C4-2B (cell line): ENCODE measurements at regions not wholly inside any gene's neighbourhood (a gene's known extent, or its start where the extent isn't known, plus 50 kb on each side); places are given as distances from the start of the nearest gene placed in this dataset.

Experiments
- CTCF ChIP-seq: fragments of 450-650 bp; conservative IDR thresholded peaks from 2 replicates; pipeline ENCODE4 v1.5.1; 2017; ENCODE audit warnings: mild to moderate bottlenecking
- ZFX ChIP-seq: fragments of 450-650 bp; IDR thresholded peaks from 2 replicates; pipeline ENCODE4 v1.6.1; 2017

DNA sequence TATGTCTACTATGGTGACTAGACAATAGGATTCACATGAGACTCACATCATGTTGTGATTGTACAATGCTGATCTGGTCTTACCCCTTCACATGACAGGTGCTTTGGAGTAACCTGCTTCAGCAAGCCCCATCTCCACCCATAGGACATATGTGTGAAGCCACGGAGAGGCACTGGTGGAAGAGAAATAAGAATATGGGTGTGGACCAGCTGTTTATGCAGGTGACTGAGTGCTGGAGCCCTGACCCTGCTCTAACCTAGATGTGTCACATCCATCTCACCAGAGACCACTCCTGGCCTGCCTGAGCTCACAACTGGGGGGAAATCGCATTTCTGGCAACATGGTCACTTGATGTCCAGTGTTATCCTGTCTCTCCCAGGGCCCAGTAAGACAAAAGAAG, 119.7 kb downstream of the GGTLC2 start:
- no peak for TF ChIP-seq CTCF
- no peak for TF ChIP-seq ZFX
